GM18951 (cell line): ENCODE measurements at regions not wholly inside any gene's neighbourhood (a gene's known extent, or its start where the extent isn't known, plus 50 kb on each side); places are given as distances from the start of the nearest gene placed in this dataset.
"Not testable (repeated sequence)": the region's sequence is repeated elsewhere in the genome, so short reads cannot be mapped to it uniquely, and the experiment has no call there.

ENCODE experiments used
- POLR2A ChIP-seq: IDR thresholded peaks from 4 replicates; pipeline ENCODE4 v1.6.1; 2011; ENCODE audit warnings: mild to moderate bottlenecking; ENCODE audit not compliant: insufficient read length, insufficient read depth; ENCODE audit errors: extremely low read depth
- in situ Hi-C: fragments of 300-500 bp; cut with MboI; formaldehyde crosslinking; loops from one replicate; pipeline ENCODE4 v1.12.0; 2022; ENCODE audit warnings: low sequenced_read_pairs, mixed read lengths, inconsistent platforms; ENCODE audit not compliant: unreplicated experiment

- no peak for TF ChIP-seq POLR2A
- in situ Hi-C loops = no loop called here
Observed at GRCh38 chr11:96842731-96843130, 452.9 kb downstream of the JRKL start.

GRCh38 chr11:96854425-96854824 is 464.6 kb downstream of the JRKL start:
- in situ Hi-C loops = no loop called here
- no peak for TF ChIP-seq POLR2A

- in situ Hi-C loops = not testable (repeated sequence)
Observed at GRCh38 chr11:96861722-96862121, 471.9 kb downstream of the JRKL start.

- in situ Hi-C loops = no loop called here
Observed at GRCh38 chr11:96863520-96863919, 473.7 kb downstream of the JRKL start.

GRCh38 chr11:96865020-96865419 is 475.2 kb downstream of the JRKL start:
- in situ Hi-C loops = no loop called here
- no peak for TF ChIP-seq POLR2A

More at GRCh38 chr11:96863520-96863919, 473.7 kb downstream of the JRKL start:
- TF ChIP-seq POLR2A = no peak

- in situ Hi-C loops = no loop called here
Observed at GRCh38 chr11:96869207-96869606, 479.4 kb downstream of the JRKL start.

GRCh38 chr11:96875712-96876111 is 485.9 kb downstream of the JRKL start:
- in situ Hi-C loops = no loop called here
- TF ChIP-seq POLR2A = no peak

More at GRCh38 chr11:96869207-96869606, 479.4 kb downstream of the JRKL start:
- TF ChIP-seq POLR2A = no peak

- no peak for TF ChIP-seq POLR2A
- in situ Hi-C loops = no loop called here
Observed at GRCh38 chr11:96878299-96879051, 488.7 kb downstream of the JRKL start.

- in situ Hi-C loops = not testable (repeated sequence)
Observed at GRCh38 chr11:96882622-96883021, 492.8 kb downstream of the JRKL start.

- in situ Hi-C loops = no loop called here
Observed at GRCh38 chr11:96885405-96885804, 495.6 kb downstream of the JRKL start.

GRCh38 chr11:96885912-96886311 is 496.1 kb downstream of the JRKL start:
- TF ChIP-seq POLR2A = no peak
- in situ Hi-C loops = no loop called here

More at GRCh38 chr11:96885405-96885804, 495.6 kb downstream of the JRKL start:
- TF ChIP-seq POLR2A = no peak

GRCh38 chr11:96893988-96894387 is 504.2 kb downstream of the JRKL start:
- no peak for TF ChIP-seq POLR2A
- in situ Hi-C loops = no loop called here

- in situ Hi-C loops = no loop called here
- no peak for TF ChIP-seq POLR2A
Observed at GRCh38 chr11:96894587-96894986, 504.8 kb downstream of the JRKL start.

- in situ Hi-C loops = no loop called here
- no peak for TF ChIP-seq POLR2A
Observed at GRCh38 chr11:96899971-96900370, 510.2 kb downstream of the JRKL start.

- TF ChIP-seq POLR2A = no peak
- in situ Hi-C loops = no loop called here
Observed at GRCh38 chr11:96905143-96905542, 515.3 kb downstream of the JRKL start.
